HG02885 (cell line): ENCODE measurements at regions not wholly inside any gene's neighbourhood (a gene's known extent, or its start where the extent isn't known, plus 50 kb on each side); places are given as distances from the start of the nearest gene placed in this dataset.

Experiments
- ATAC-seq: cut with Tn5 transposase; IDR thresholded peaks from one replicate; pipeline ENCODE4 v1.9.1; 2021; ENCODE audit warnings: mild to moderate bottlenecking; ENCODE audit not compliant: unreplicated experiment, poor library complexity

DNA sequence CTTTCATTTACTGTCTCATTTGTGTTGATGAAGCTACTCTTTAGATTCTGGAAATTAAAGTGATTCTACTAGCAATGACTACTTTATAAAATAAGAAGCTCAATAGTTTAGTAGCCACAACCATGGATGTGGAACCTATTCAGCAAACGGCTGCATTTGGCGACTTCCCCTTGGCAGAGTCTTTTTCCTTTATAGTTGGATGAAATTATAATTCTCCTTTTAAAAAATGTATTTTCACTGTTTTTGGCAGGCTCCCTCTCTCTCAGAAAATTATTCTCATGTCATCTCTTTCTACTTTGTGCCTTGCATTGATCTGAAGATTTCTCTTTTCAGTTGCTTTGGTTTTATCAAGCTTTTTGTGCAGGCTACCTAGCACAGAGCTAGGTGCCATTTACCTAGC is 50.6 kb upstream of the KCNN2 start:
- ATAC-seq: no peak

DNA sequence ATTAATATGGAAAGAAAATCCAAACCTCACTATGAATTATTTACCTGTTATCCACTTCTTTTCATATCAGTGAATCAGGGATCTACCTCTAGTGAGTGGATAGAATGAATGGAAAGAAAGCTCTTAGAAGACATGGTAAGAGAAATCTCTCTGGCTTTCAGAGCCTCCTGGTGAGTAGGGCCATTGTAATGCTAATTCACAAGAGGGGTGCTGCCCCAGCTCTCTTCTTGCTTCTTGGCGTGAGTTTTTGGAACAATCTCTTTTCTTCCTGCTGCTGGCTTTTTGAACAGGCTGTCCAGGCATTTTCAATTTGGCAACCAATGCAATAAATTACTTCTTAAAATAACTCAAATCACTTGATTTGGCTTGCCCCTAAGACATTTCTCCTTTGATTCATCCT is 49.9 kb upstream of the KCNN2 start:
- ATAC-seq: no peak
